Activated CD8-positive, alpha-beta memory T cell treated with anti-CD3 and anti-CD28 coated beads for 24 hours (primary cell): ENCODE measurements at regions not wholly inside any gene's neighbourhood (a gene's known extent, or its start where the extent isn't known, plus 50 kb on each side); places are given as distances from the start of the nearest gene placed in this dataset.
"Not testable (repeated sequence)": the region's sequence is repeated elsewhere in the genome, so short reads cannot be mapped to it uniquely, and the experiment has no call there.

Source experiments
- DNase-seq: peaks from one replicate; pipeline ENCODE4 v3.0.0-alpha.2; 2020

GRCh38 chr12:68481181-68481941 lies 129.3 kb upstream of the RAP1B start:
- no peak for DNase-seq

- DNase-seq, result no peak
Measured at GRCh38 chr12:68482014-68482413, 128.7 kb upstream of the RAP1B start.

GRCh38 chr12:68482660-68483059 lies 128.0 kb upstream of the RAP1B start:
- DNase-seq, result no peak

- no peak for DNase-seq
Measured at GRCh38 chr12:68483592-68484383, 126.9 kb upstream of the RAP1B start.

- not testable (repeated sequence) for DNase-seq
Measured at GRCh38 chr12:68484578-68484977, 126.1 kb upstream of the RAP1B start.

GRCh38 chr12:68486449-68486848 lies 124.2 kb upstream of the RAP1B start:
- DNase-seq, result not testable (repeated sequence)

GRCh38 chr12:68487721-68488309 lies 122.9 kb upstream of the RAP1B start:
- no peak for DNase-seq

- DNase-seq, result no peak
Measured at GRCh38 chr12:68489273-68489672, 121.4 kb upstream of the RAP1B start.

GRCh38 chr12:68490476-68490875 lies 120.2 kb upstream of the RAP1B start:
- DNase-seq, result no peak

- DNase-seq, result no peak
Measured at GRCh38 chr12:68491204-68491960, 119.3 kb upstream of the RAP1B start.

- DNase-seq, result no peak
Measured at GRCh38 chr12:68495336-68496070, 115.2 kb upstream of the RAP1B start.

GRCh38 chr12:68497107-68497506 lies 113.6 kb upstream of the RAP1B start:
- no peak for DNase-seq

GRCh38 chr12:68497702-68498101 lies 113.0 kb upstream of the RAP1B start:
- DNase-seq, result no peak

- no peak for DNase-seq
Measured at GRCh38 chr12:68498736-68499135, 112.0 kb upstream of the RAP1B start.

GRCh38 chr12:68499616-68500015 lies 111.1 kb upstream of the RAP1B start:
- DNase-seq, result no peak

- DNase-seq, result no peak
Measured at GRCh38 chr12:68501226-68501625, 109.5 kb upstream of the RAP1B start.

- DNase-seq, result no peak
Measured at GRCh38 chr12:68505970-68506369, 104.7 kb upstream of the RAP1B start.

GRCh38 chr12:68506619-68507018 lies 104.1 kb upstream of the RAP1B start:
- no peak for DNase-seq

GRCh38 chr12:68507657-68508056 lies 103.0 kb upstream of the RAP1B start:
- no peak for DNase-seq

- DNase-seq, result no peak
Measured at GRCh38 chr12:68508576-68508975, 102.1 kb upstream of the RAP1B start.

- DNase-seq, result no peak
Measured at GRCh38 chr12:68509242-68509641, 101.5 kb upstream of the RAP1B start.

GRCh38 chr12:68510397-68510796 lies 100.3 kb upstream of the RAP1B start:
- DNase-seq, result no peak
